PFSK-1 (cell line): ENCODE measurements at regions not wholly inside any gene's neighbourhood (a gene's known extent, or its start where the extent isn't known, plus 50 kb on each side); places are given as distances from the start of the nearest gene placed in this dataset.

ENCODE experiments used
- FOXP2 ChIP-seq: optimal IDR thresholded peaks from 2 replicates; pipeline ENCODE3; 2011; ENCODE audit warnings: borderline replicate concordance, control low read depth, inconsistent platforms; ENCODE audit not compliant: insufficient read depth; ENCODE audit errors: extremely low read length, extremely low read depth
- POLR2AphosphoS5 ChIP-seq: IDR thresholded peaks from 2 replicates; pipeline ENCODE4 v1.6.1; 2012; ENCODE audit warnings: low read depth, mild to moderate bottlenecking, control low read depth, low read length, moderate library complexity
- SIN3A ChIP-seq: IDR thresholded peaks from 2 replicates; pipeline ENCODE4 v1.6.1; 2012; ENCODE audit warnings: mild to moderate bottlenecking, low read length, moderate library complexity, borderline replicate concordance; ENCODE audit not compliant: insufficient read depth
- TAF1 ChIP-seq: IDR thresholded peaks from 2 replicates; pipeline ENCODE4 v1.6.1; 2012; ENCODE audit warnings: low read length, control low read depth, borderline replicate concordance; ENCODE audit not compliant: insufficient read depth
- TF ChIP-seq, protein P1 (sequence below), 2 experiments: IDR thresholded peaks; 2 replicates each; pipeline versions ENCODE4 v1.6.1 to v1.8.0; 2011 to 2012; ENCODE audit warnings: low read depth in 2 of 2, low read length in 2 of 2, control low read depth in 1 of 2, inconsistent platforms in 1 of 2, mild to moderate bottlenecking in 1 of 2, moderate library complexity in 1 of 2; ENCODE audit not compliant: insufficient read depth in 1 of 2

- TF ChIP-seq POLR2AphosphoS5 (no peak), TAF1 (no peak), SIN3A (no peak), FOXP2 (no peak)
- TF ChIP-seq, protein P1, sequence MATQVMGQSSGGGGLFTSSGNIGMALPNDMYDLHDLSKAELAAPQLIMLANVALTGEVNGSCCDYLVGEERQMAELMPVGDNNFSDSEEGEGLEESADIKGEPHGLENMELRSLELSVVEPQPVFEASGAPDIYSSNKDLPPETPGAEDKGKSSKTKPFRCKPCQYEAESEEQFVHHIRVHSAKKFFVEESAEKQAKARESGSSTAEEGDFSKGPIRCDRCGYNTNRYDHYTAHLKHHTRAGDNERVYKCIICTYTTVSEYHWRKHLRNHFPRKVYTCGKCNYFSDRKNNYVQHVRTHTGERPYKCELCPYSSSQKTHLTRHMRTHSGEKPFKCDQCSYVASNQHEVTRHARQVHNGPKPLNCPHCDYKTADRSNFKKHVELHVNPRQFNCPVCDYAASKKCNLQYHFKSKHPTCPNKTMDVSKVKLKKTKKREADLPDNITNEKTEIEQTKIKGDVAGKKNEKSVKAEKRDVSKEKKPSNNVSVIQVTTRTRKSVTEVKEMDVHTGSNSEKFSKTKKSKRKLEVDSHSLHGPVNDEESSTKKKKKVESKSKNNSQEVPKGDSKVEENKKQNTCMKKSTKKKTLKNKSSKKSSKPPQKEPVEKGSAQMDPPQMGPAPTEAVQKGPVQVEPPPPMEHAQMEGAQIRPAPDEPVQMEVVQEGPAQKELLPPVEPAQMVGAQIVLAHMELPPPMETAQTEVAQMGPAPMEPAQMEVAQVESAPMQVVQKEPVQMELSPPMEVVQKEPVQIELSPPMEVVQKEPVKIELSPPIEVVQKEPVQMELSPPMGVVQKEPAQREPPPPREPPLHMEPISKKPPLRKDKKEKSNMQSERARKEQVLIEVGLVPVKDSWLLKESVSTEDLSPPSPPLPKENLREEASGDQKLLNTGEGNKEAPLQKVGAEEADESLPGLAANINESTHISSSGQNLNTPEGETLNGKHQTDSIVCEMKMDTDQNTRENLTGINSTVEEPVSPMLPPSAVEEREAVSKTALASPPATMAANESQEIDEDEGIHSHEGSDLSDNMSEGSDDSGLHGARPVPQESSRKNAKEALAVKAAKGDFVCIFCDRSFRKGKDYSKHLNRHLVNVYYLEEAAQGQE (IDR thresholded peaks at IDR 0.05; ENCODE audit: insufficient read depth in 1 of 2, low read depth in 2 of 2, low read length in 2 of 2) = no peak
Observed at GRCh38 chr3:176286476-176287085, 910.7 kb downstream of the TBL1XR1 start.
